ENCODE measurements at regions not wholly inside any gene's neighbourhood (a gene's known extent, or its start where the extent isn't known, plus 50 kb on each side); places are given as distances from the start of the nearest gene placed in this dataset.

DNA sequence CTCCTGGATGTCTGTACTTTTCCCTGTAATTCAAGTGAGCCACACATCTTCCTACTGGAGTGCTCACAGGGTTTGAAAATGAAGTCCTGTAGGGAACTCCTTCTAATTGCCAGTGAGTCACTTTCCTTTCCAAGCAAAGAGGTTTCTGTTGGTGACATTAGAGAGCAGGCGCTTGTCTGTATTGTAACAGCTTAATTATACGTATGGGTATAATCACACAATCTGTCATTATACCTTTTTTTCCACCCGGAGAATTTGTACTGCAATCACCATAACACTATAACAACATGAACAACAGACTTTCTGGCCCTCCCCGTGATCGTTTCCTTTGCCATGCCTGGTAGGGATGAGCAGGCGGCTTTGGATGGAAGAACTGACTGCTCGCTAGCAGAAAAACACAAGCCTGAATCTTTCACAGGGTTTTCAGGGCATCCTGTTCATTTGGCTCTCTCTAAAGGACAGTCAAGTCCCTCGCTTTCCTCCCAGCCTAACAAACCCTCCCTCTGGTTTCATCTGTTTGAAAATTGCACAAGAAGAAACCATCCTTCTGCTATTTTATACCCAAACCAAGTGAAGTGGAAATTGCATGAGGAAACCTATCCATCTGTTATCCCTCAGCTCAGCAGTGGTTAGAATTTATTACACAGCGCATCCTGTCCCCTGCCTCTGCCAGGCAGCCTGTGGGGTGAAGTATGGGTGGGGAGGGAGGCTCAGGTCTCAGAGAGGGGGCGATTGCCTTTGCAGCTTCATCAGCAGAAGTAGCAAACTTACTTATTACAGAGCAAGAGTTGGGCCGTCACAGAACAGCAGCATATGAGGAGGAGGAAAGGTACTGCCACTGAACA, 307.0 kb upstream of the TLE4 start:
- H3K27ac Mint-ChIP-seq = no peak overlapping the region
- no peaks in the 10 kb centered on the region for H3K9me3 Mint-ChIP-seq (ENCODE audit: low read depth)
- DNase-seq (no peak), ATAC-seq (no peak)
- H3K4me3 Mint-ChIP-seq = no peak overlapping the region
- H3K27me3 Mint-ChIP-seq = peaks cover 3% of the 10 kb centered on the region
- CTCF ChIA-PET = no interaction called here
- H3K4me1 Mint-ChIP-seq = no peaks in the 10 kb centered on the region
- no peaks in the 10 kb centered on the region for H3K36me3 Mint-ChIP-seq

DNA sequence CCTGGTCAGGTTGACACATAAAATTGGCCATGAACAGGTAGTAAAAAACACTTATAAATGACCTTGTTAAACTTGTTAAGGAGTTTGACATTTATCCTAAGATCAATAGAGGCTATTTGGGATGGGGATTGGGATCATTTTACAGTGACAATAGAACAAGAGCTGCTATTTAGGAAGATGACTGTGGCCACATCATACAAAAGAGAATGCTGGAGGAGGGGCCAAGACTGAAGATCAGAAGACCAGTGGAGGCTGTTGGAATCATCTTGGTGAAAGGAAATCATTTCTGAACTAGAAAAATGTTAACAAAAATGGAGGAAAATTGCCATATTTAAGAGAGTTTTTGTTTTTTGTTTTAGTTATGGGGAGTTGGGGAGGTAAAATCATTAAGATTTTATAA, 304.8 kb upstream of the TLE4 start:
- H3K27ac Mint-ChIP-seq = no peak overlapping the region
- H3K27me3 Mint-ChIP-seq = no peaks in the 10 kb centered on the region
- no peak overlapping the region for H3K4me3 Mint-ChIP-seq
- no peaks in the 10 kb centered on the region for H3K9me3 Mint-ChIP-seq (ENCODE audit: low read depth)
- CTCF ChIA-PET = no interaction called here
- no peak for ATAC-seq
- H3K36me3 Mint-ChIP-seq = no peaks in the 10 kb centered on the region
- no peaks in the 10 kb centered on the region for H3K4me1 Mint-ChIP-seq
- DNase-seq = no peak

DNA sequence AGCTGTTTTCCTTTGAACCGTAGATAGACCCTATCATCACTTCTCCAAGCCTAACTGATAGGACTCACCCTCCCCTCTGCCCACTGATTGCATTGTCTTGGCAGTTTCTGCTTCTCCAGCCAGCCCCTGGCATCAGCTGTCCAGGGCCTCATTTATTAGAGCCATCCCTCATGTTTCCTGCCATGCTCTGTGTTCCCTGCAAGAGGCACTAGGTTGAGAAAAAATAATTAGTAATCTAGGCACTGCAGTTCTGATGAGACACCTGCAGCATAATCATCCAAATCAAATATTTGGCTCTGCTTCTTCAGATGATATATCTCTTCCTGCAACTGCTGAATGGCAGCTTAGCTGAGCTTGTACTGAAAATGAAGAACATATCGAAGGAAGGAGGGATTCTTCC, 303.0 kb upstream of the TLE4 start:
- no peak for DNase-seq
- no peaks in the 10 kb centered on the region for H3K27me3 Mint-ChIP-seq
- no peaks in the 10 kb centered on the region for H3K36me3 Mint-ChIP-seq
- H3K27ac Mint-ChIP-seq = no peak overlapping the region
- CTCF ChIA-PET = no interaction called here
- H3K4me1 Mint-ChIP-seq = no peaks in the 10 kb centered on the region
- no peaks in the 10 kb centered on the region for H3K9me3 Mint-ChIP-seq (ENCODE audit: low read depth)
- ATAC-seq = no peak
- H3K4me3 Mint-ChIP-seq = no peak overlapping the region

DNA sequence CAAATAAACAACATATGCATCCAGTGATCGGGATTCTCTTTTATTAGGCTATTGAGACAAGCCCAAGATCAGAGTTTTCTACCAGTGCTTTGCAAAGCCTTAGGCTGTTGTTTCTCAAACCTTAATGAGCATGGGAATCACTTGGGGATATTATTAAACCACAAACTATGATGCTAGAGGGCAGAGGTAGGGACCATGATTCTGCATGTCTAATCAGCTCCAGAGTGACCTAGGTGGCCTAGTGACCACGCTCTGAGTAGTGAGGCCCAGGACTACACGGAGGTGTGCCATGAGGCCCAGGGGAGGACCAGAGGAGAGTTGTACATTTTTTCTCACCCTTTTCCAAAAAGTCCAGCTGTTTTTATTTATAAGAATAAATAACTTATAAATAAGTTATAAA, 298.5 kb upstream of the TLE4 start:
- CTCF ChIA-PET = no interaction called here
- H3K4me1 Mint-ChIP-seq = no peaks in the 10 kb centered on the region
- H3K9me3 Mint-ChIP-seq (ENCODE audit: low read depth) = peaks cover 2% of the 10 kb centered on the region
- ATAC-seq (no peak), DNase-seq (no peak)
- no peaks in the 10 kb centered on the region for H3K36me3 Mint-ChIP-seq
- H3K4me3 Mint-ChIP-seq = no peak overlapping the region
- H3K27ac Mint-ChIP-seq = no peak overlapping the region
- no peaks in the 10 kb centered on the region for H3K27me3 Mint-ChIP-seq

DNA sequence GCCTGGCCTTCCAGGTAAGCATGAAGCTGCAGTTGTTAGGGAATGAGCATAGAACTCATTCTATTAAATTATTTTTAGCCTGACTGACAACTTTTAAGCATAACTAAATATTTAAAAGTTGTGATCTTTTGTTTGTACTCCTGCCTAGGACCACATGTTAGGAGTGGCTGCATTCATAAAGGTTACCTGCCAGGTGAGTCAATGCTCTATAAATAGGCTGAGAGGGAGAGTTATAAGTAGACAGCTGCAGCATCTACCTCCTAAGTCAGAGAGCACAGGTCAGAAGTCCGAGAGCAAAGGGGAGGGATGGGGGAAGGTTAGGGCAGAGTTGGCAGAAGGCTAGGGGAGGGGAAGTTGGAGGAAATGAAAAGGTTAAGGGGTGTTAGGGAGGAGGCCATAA, 292.4 kb upstream of the TLE4 start:
- CTCF ChIA-PET = no interaction called here
- peaks cover 4% of the 10 kb centered on the region for H3K9me3 Mint-ChIP-seq (ENCODE audit: low read depth)
- no peak for ATAC-seq

DNA sequence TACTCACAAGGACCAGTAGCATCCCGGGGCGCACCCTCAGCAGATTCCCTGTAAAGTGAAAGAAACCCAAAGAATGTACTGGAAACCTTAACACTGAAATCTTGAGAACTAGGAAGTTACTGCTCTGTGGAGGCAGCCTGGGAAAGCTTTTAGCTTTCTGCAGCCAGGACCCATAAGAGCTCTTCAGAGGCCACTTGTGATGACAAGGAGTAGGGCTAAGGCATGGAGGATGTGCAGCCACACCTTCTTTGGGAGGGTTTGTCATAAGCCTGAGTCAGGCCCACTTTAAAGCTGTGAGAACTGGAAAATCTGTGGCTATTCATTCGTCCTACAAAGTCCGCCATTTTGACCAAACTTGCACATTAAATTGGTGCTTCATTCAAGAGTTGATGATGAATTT, 291.1 kb upstream of the TLE4 start:
- no peak for ATAC-seq

More for the DNA sequence above, 292.4 kb upstream of the TLE4 start:
- Mint-ChIP-seq H3K27me3 (no peaks in the 10 kb centered on the region), H3K4me3 (no peak overlapping the region), H3K27ac (no peak overlapping the region), H3K36me3 (no peaks in the 10 kb centered on the region), H3K4me1 (no peaks in the 10 kb centered on the region)
- no peak for DNase-seq

DNA sequence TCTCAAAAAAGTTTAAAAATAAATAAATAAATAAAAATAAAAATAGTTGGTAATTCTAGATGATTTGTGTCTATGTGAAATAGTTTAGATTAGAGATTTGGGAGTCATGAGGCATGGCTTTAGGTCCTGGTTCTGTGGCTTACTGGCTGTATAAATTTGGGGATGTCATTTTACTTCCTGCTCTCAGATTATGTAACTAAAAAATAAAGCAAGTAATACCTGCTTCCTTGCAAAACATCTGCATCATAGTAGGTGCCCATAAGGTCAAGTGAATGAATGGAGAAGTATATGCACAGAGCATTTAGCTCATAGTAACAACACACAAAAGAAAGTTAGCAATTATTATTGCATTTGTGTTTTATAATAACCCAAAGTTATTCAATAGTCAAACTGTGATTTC, 287.7 kb upstream of the TLE4 start:
- no peaks in the 10 kb centered on the region for H3K36me3 Mint-ChIP-seq
- H3K4me3 Mint-ChIP-seq = no peak overlapping the region
- no peak for ATAC-seq
- no peak overlapping the region for H3K27ac Mint-ChIP-seq
- no peak for DNase-seq
- H3K9me3 Mint-ChIP-seq (ENCODE audit: low read depth) = no peaks in the 10 kb centered on the region
- no peaks in the 10 kb centered on the region for H3K27me3 Mint-ChIP-seq
- no peaks in the 10 kb centered on the region for H3K4me1 Mint-ChIP-seq
- CTCF ChIA-PET = no interaction called here

More for the DNA sequence above, 291.1 kb upstream of the TLE4 start:
- no peaks in the 10 kb centered on the region for H3K4me1 Mint-ChIP-seq
- no peak overlapping the region for H3K27ac Mint-ChIP-seq
- H3K36me3 Mint-ChIP-seq = no peaks in the 10 kb centered on the region
- DNase-seq = no peak
- H3K27me3 Mint-ChIP-seq = no peaks in the 10 kb centered on the region
- peaks cover 4% of the 10 kb centered on the region for H3K9me3 Mint-ChIP-seq (ENCODE audit: low read depth)
- H3K4me3 Mint-ChIP-seq = no peak overlapping the region
- CTCF ChIA-PET = no interaction called here

DNA sequence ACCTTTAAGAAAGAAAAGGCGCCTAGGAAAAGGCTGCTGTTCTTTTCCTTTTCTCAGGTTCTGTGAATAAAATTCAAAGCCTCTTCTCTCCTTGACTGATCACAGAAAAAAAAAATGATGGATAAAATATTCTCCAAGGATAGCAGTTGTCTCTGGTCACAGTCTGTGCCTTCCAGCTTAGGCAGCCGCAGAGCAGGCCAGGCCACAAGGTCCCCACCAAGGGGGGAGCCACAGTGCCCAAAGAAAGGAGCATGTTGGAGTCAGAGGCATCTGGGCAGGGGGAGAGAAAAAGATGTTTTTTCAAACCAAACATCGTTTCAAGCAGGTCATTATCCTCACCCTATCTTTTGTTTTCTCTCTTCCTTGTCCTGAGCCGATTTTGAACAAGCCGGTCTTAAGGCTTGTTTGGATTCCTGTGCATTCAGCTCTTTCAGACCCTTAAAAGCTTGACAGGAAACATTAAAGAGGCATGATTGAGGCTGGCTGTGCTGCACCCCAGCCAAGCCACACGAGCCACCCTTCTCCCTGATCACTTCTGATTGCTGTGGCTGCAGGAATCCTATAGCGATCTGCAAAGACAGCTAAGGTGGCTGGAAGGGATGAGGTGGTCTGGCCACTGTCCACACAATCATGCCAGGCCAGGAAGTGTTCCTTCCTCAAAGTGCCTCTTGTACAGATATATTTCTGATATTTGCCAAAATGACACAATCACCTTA, 284.6 kb upstream of the TLE4 start:
- Mint-ChIP-seq H3K4me3 (no peak overlapping the region), H3K36me3 (no peaks in the 10 kb centered on the region), H3K9me3 (ENCODE audit: low read depth) (no peaks in the 10 kb centered on the region), H3K4me1 (no peaks in the 10 kb centered on the region), H3K27me3 (no peaks in the 10 kb centered on the region), H3K27ac (no peak overlapping the region)
- ATAC-seq (no peak), DNase-seq (no peak)
- CTCF ChIA-PET = no interaction called here

DNA sequence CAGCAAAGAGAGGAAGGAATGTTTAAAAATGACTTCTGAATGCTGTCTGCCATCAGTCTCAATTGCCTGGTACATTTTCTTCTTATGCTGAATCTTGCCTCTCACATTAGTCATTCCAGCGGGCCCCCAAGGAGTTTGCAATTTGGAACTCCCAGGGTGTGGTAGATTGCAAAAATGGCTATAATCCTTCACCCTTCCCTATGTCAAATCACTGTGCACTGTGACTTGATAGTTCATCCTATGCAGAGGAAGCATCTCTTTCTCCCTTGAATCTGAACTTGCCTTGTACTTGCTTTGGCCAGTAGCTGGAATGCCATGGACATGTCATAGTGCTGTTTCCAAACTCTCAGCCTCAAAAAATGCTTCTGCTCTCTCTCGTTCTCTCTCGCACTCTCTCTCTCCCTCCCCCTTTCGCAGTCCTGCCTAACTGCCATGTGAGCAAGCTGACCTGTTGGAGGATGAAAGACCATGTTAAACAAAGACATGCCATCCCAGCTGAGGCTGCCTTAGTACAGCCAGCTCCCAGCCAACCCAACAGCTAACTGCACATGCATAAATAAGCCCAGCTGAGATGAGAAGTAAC, 284.0 kb upstream of the TLE4 start:
- ATAC-seq (no peak), DNase-seq (no peak)
- H3K27me3 Mint-ChIP-seq = no peaks in the 10 kb centered on the region
- no peak overlapping the region for H3K27ac Mint-ChIP-seq
- no peaks in the 10 kb centered on the region for H3K4me1 Mint-ChIP-seq
- CTCF ChIA-PET = no interaction called here
- H3K4me3 Mint-ChIP-seq = no peak overlapping the region
- H3K36me3 Mint-ChIP-seq = no peaks in the 10 kb centered on the region
- no peaks in the 10 kb centered on the region for H3K9me3 Mint-ChIP-seq (ENCODE audit: low read depth)

DNA sequence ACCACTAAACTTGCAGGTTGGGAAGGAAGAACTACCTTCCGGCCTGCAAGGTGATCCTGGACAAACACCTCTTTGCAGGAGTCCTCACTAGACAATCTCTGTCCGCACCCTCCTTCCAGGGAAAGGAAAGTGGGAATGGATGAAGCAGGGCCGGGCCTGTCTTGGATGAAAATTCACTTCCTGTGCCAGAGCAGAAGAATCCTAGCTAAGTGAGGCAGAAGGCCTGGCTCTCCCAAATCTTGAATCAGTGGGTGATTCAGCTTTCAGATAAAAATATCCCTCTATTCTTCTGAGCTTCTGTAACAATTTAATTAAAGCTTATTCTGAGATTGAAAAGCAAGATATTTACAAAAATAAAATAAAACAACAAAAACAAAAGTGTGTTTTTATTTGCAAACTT, 281.9 kb upstream of the TLE4 start:
- H3K4me1 Mint-ChIP-seq = no peaks in the 10 kb centered on the region
- no peak overlapping the region for H3K27ac Mint-ChIP-seq
- no peak overlapping the region for H3K4me3 Mint-ChIP-seq
- no peak for DNase-seq
- no peaks in the 10 kb centered on the region for H3K9me3 Mint-ChIP-seq (ENCODE audit: low read depth)
- H3K27me3 Mint-ChIP-seq = no peaks in the 10 kb centered on the region
- no peak for ATAC-seq
- H3K36me3 Mint-ChIP-seq = no peaks in the 10 kb centered on the region
- CTCF ChIA-PET = no interaction called here

DNA sequence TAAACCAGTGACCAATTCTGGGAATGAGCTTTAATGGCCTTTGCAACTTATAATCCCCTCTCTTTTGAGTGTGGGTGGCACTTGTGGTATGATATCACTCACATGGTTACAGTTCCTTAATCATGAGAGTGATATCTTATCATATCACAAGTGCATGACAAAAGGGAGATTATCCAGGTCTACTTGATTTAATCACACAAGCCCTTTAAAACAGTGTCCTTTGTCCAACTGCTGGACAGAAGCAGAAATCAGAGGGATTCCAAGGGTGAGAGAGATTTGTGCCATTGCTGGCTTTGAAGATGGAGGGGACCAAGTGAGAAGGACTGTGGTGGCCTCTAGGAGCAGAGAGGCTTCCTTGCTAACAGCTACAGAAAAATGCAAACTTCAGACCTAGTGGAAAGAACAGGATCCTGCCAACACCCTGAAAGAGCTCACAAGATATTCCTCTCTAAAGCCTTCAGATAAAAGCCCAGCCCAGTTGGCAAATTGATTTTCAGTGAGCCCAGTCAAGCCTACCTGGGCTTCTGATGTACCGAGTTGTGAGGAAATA, 279.0 kb upstream of the TLE4 start:
- H3K4me1 Mint-ChIP-seq = no peaks in the 10 kb centered on the region
- DNase-seq = no peak
- no peaks in the 10 kb centered on the region for H3K9me3 Mint-ChIP-seq (ENCODE audit: low read depth)
- no peaks in the 10 kb centered on the region for H3K36me3 Mint-ChIP-seq
- CTCF ChIA-PET = no interaction called here
- no peak for ATAC-seq
- no peaks in the 10 kb centered on the region for H3K27me3 Mint-ChIP-seq
- no peak overlapping the region for H3K27ac Mint-ChIP-seq
- H3K4me3 Mint-ChIP-seq = no peak overlapping the region

DNA sequence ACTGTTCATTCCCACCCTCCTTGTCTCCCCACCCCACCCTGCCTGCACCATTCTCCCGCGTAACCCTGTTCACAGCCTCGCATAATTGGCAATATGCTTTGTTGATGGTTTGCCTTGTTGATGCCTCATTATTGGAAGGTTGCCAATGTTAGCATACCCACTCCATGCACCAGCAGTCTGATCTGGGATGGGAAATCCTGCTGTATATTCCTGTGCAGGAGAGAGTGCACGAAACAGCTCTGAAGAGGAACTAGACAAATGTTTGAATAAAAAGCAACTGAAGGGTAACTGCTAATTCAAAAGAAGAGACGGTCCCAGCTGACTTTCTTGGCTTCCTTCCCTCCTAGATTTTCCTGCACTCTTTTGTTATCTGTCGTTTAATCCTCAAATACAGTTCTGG, 271.7 kb upstream of the TLE4 start:
- CTCF ChIA-PET = no interaction called here
- Mint-ChIP-seq H3K9me3 (ENCODE audit: low read depth) (no peaks in the 10 kb centered on the region), H3K4me3 (no peak overlapping the region), H3K27ac (no peak overlapping the region), H3K4me1 (no peaks in the 10 kb centered on the region), H3K27me3 (no peaks in the 10 kb centered on the region), H3K36me3 (no peaks in the 10 kb centered on the region)
- ATAC-seq = no peak
- DNase-seq = no peak

DNA sequence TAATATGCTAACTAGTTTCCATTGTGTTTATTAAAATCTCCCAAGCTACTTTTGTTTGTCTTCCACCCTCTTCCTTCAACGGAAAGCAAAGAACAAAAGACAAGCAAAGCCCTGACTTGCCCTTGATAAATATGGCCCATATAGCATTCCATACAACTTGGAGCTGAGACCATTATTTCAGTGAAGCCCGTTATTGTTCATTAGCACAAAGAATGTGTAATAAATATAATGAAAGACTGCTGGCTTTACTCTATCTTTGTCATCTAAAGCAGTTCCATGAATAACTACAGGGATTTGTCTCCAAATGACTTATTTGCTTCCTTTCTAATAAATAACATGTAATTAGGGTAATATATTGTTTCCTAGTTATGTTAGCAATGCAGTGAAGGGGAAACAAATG, 270.7 kb upstream of the TLE4 start:
- no peaks in the 10 kb centered on the region for H3K9me3 Mint-ChIP-seq (ENCODE audit: low read depth)
- H3K4me1 Mint-ChIP-seq = no peaks in the 10 kb centered on the region
- no peaks in the 10 kb centered on the region for H3K27me3 Mint-ChIP-seq
- no peak for ATAC-seq
- no peak overlapping the region for H3K27ac Mint-ChIP-seq
- H3K36me3 Mint-ChIP-seq = no peaks in the 10 kb centered on the region
- DNase-seq = no peak
- CTCF ChIA-PET = no interaction called here
- no peak overlapping the region for H3K4me3 Mint-ChIP-seq

All from activated CD8-positive, alpha-beta memory T cell treated with anti-CD3 and anti-CD28 coated beads, Interleukin-2, amount 10 ng/mL, durations not matched to agents 7 days and 5 days (primary cell).